Panc1 (cell line): ENCODE measurements at regions not wholly inside any gene's neighbourhood (a gene's known extent, or its start where the extent isn't known, plus 50 kb on each side); places are given as distances from the start of the nearest gene placed in this dataset.

Source experiments
- ATAC-seq: fragments of 200-7000 bp; cut with Tn5 transposase; 2 replicates; pipeline ENCODE4 v1.9.1; 2020; ENCODE audit warnings: mild to moderate bottlenecking, moderate library complexity
- BruUV-seq: library from RNA; stranded (reverse); fragments of 400-500 nt; replicated peaks from 2 replicates; lab custom pipeline; 2021; lab: Mats Ljungman, UMichigan
- CTCF ChIA-PET: fragments of 300-600 bp; sonication (Branson Sonifier 250); formaldehyde crosslinking; loops from one replicate; lab custom pipeline; 2022; ENCODE audit warnings: antibody characterized with exemption; lab: Charles Lee
- POLR2A ChIA-PET: fragments of 300-600 bp; sonication (Branson Sonifier 250); formaldehyde crosslinking; loops from one replicate; lab custom pipeline; 2022; ENCODE audit warnings: antibody characterized with exemption; lab: Charles Lee
- DNase-seq: peaks from one replicate; pipeline ENCODE4 v3.0.0-alpha.2; 2010; ENCODE audit warnings: low read depth, low spot score
- H3K27ac ChIP-seq: 2 replicates; pipeline ENCODE4 v1.5.1; 2011; ENCODE audit warnings: mild to moderate bottlenecking, low read length, inconsistent platforms
- H3K27me3 ChIP-seq: fragments of 200-500 bp; sonication (Bioruptor generic); 2 replicates; pipeline ENCODE4 v1.6.0; 2014; ENCODE audit warnings: low read length, inconsistent platforms; ENCODE audit not compliant: control insufficient read depth, insufficient read depth
- H3K36me3 ChIP-seq: fragments of 200-500 bp; sonication (Bioruptor generic); 2 replicates; pipeline ENCODE4 v1.5.1; 2014; ENCODE audit warnings: inconsistent platforms, mild to moderate bottlenecking, low read length, moderate library complexity; ENCODE audit not compliant: control insufficient read depth, insufficient read depth
- H3K4me1 ChIP-seq: 2 replicates; pipeline ENCODE4 v1.5.1; 2011; ENCODE audit warnings: inconsistent platforms, mild to moderate bottlenecking, low read length, moderate library complexity; ENCODE audit not compliant: control insufficient read depth, insufficient read depth
- H3K4me3 ChIP-seq, 2 experiments: 2 replicates each; pipeline ENCODE4 v1.5.1; 2011 to 2012; ENCODE audit warnings: low read depth in 2 of 2, low read length in 2 of 2, mild to moderate bottlenecking in 2 of 2, inconsistent platforms in 1 of 2, moderate library complexity in 1 of 2
- H3K9me3 ChIP-seq: fragments of 200-500 bp; sonication (Bioruptor generic); 2 replicates; pipeline ENCODE4 v1.5.1; 2014; ENCODE audit warnings: low read depth, mild to moderate bottlenecking, inconsistent platforms, low read length, moderate library complexity; ENCODE audit not compliant: control insufficient read depth, insufficient read depth
- CTCF ChIP-seq: fragments of 450-650 bp; IDR thresholded peaks from 2 replicates; pipeline ENCODE4 v1.5.1; 2017; ENCODE audit warnings: mild to moderate bottlenecking
- POLR2AphosphoS5 ChIP-seq: IDR thresholded peaks from 2 replicates; pipeline ENCODE4 v1.6.1; 2012; ENCODE audit warnings: mild to moderate bottlenecking, low read depth, low read length, moderate library complexity
- REST ChIP-seq, 2 experiments: IDR thresholded peaks; 2 replicates each; pipeline ENCODE4 v1.6.1; 2011 to 2012; ENCODE audit warnings: low read depth in 2 of 2, control low read depth in 1 of 2, low read length in 1 of 2, mild to moderate bottlenecking in 1 of 2, moderate library complexity in 1 of 2; ENCODE audit not compliant: insufficient read depth in 1 of 2
- SIN3A ChIP-seq: IDR thresholded peaks from 2 replicates; pipeline ENCODE4 v1.6.1; 2012; ENCODE audit warnings: low read depth, mild to moderate bottlenecking, low read length, moderate library complexity, borderline replicate concordance; ENCODE audit not compliant: insufficient read depth
- TCF7L2 ChIP-seq: IDR thresholded peaks from 2 replicates; pipeline ENCODE4 v1.6.1; 2011; ENCODE audit warnings: mild to moderate bottlenecking, low read depth, low read length, inconsistent platforms
- in situ Hi-C: cut with HindIII; loops from 2 replicates; pipeline ENCODE4 v1.10.0; 2016; ENCODE audit warnings: low sequenced_read_pairs, low pct_unique_long_range_greater_than_20kb
- intact Hi-C: fragments of 100-400 bp; cut with micrococcal nuclease; formaldehyde crosslinking; loops from one replicate; pipeline ENCODE4 v1.10.0; 2022; ENCODE audit not compliant: unreplicated experiment

DNA sequence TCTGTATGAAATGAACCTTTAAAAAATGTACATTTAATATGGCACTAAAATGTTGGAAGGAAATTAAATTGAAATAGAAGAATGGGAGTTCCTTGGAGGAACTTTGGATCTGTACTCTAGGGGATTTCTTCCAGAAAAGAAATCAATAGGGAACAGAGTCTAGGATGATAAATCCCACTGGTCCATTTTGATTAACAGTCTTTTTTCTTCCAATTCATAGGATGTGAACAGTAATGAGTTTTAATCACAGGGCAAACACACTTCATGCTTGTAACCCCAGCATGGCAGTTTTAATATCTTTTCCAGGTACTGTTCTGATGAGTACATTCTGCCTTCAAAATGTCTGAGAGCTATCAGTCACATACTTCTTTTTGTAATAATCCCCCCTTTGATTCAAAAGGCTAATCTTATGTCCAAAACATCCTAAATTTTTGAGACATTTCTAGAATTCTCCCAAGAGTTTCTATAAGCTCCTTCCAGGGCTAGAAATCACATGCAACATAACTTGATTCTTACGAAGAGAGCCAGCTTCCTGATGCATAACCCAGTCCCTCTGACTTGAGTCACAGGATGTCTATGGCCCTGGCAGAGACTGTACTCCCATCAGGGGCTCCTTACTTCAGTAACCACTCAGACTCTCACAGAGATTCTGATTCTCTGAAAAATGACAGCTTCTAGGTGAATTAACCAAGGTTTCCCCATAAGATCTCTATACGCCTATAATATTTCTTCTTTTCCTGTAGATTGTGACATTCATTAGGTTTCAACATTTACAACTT lies 112.9 kb downstream of the SLC36A4 start:
- DNase-seq: no peak
- in situ Hi-C loops: no loop called here
- BruUV-seq: no TSS peak
- Histone ChIP-seq H3K27me3 (0 out of 2 replicates have a peak, but pooled peaks cover 4% of the 10 kb centered on the region), H3K4me3 (no peak overlapping the region), H3K4me1 (no peaks in the 10 kb centered on the region), H3K27ac (no peak overlapping the region), H3K9me3 (no peaks in the 10 kb centered on the region), H3K36me3 (no peaks in the 10 kb centered on the region)
- intact Hi-C loops: no loop called here
- ATAC-seq: no peak
- TF ChIP-seq REST (IDR thresholded peaks at IDR 0.05; ENCODE audit: insufficient read depth in 1 of 2, low read depth in 2 of 2, low read length in 1 of 2) (no peak), TCF7L2 (no peak), SIN3A (no peak), CTCF (no peak), POLR2AphosphoS5 (no peak)
- ChIA-PET POLR2A (interaction anchor here (0.6 kb wide), 1 partner anchor 654 kb away, joined by 8 read pairs; no protein-coding TSS in a partner anchor), CTCF (no interaction called here)

DNA sequence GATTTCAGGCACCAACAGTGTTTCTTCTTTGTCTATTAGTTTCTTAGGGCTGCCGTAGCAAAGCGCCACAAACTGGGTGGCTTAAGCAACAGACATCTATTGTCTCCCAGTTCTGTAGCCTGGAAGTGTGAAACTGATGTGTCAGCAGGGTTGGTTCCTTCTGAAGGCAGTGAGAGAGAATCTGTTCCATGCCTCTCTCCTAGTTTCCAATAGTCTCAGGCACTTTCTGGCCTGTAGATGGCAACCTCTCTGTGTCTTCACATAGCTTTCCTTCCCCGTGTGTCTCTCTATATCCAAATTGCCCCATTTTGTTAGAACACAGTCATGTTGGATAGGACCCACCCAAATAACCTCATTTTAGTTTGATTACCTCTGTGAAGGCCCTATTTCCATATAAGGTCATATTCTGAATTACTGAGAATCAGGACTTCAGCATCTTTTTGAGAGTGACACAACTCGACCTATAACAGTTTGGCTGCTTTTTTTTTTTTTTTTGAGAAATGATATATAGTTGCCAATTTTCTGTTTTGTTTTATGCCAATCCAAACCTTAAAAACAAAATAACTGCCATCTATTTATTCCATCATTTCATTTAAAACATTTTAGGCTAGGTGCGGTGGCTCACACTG lies 108.2 kb downstream of the SLC36A4 start:
- in situ Hi-C loops: no loop called here

More for the DNA sequence above, 108.2 kb downstream of the SLC36A4 start:
- no TSS peak for BruUV-seq
- ChIA-PET CTCF (interaction anchor here (0.7 kb wide), 1 partner anchor 326 kb away, joined by 4 read pairs; no protein-coding TSS in a partner anchor), POLR2A (no interaction called here)
- Histone ChIP-seq H3K9me3 (no peaks in the 10 kb centered on the region), H3K4me3 (no peak overlapping the region), H3K36me3 (no peaks in the 10 kb centered on the region), H3K27ac (no peak overlapping the region), H3K27me3 (0 out of 2 replicates have a peak, but pooled peaks cover 3% of the 10 kb centered on the region), H3K4me1 (no peaks in the 10 kb centered on the region)
- no peak for TF ChIP-seq POLR2AphosphoS5
- peak; percentile 79 for TF ChIP-seq CTCF
- ATAC-seq: peak; percentile 93
- intact Hi-C loops: no loop called here
- peak; percentile 41 for DNase-seq
